ENCODE measurements at regions not wholly inside any gene's neighbourhood (a gene's known extent, or its start where the extent isn't known, plus 50 kb on each side); places are given as distances from the start of the nearest gene placed in this dataset.
"Not testable (repeated sequence)": the region's sequence is repeated elsewhere in the genome, so short reads cannot be mapped to it uniquely, and the experiment has no call there.

- Histone ChIP-seq H3K36me3 (no peaks in the 10 kb centered on the region), H3K4me3 (no peak overlapping the region), H3K4me1 (peaks cover 0 to 11% (median 7%) of the 10 kb centered on the region in 4 donors), H3K27me3 (no peaks in the 10 kb centered on the region), H3K9me3 (no peaks in the 10 kb centered on the region), H3K27ac (replicated peaks in 1 of 4) (no peak overlapping the region)
- no peak for DNase-seq (ENCODE audit: extremely low spot score)
- no peak for TF ChIP-seq POLR2A (IDR thresholded peaks at IDR 0.05; ENCODE audit: low read depth)
- TF ChIP-seq POLR2AphosphoS5 (IDR thresholded peaks at IDR 0.05) = no peak
- no peak for TF ChIP-seq EP300 (IDR thresholded peaks at IDR 0.05)
- no peak for TF ChIP-seq CTCF (IDR thresholded peaks at IDR 0.05)
- intact Hi-C loops (cut with DNase I) = no loop called here
Observed at GRCh38 chr9:107770716-107771115, 281.1 kb upstream of the KLF4 start.

DNA sequence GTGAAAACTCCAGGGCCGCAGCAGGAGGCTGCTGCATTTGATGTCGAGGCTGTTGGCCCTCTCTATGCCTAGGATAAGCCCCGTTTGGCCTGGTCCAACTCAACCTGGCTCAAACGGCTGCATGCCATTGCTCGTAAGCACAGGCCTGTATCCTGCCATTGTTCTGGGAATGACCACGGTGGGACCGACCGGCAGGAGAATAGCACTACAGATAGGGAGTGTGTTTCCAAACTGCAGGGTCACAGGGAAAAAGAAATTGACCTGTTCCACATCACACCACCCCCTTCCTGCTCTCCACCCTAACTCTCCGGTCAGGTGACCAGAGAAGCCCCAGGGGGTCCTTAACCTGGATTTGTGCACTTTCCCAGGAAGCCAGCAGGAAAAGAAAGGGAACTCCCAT lies 278.7 kb upstream of the KLF4 start:
- no peak for DNase-seq (ENCODE audit: extremely low spot score)
- no peaks in the 10 kb centered on the region for H3K36me3 ChIP-seq
- intact Hi-C loops (cut with DNase I) = no loop called here
- H3K4me3 ChIP-seq = no peak overlapping the region
- WGBS = 94% methylated on average over 6 of the region's 9 CpGs
- peaks cover 0 to 11% (median 7%) of the 10 kb centered on the region in 4 donors for H3K4me1 ChIP-seq
- no peaks in the 10 kb centered on the region for H3K9me3 ChIP-seq
- TF ChIP-seq EP300 (IDR thresholded peaks at IDR 0.05) = peak; percentile 4
- peak; percentile 60 to 66 for TF ChIP-seq POLR2AphosphoS5 (IDR thresholded peaks at IDR 0.05)
- no peak for TF ChIP-seq POLR2A (IDR thresholded peaks at IDR 0.05; ENCODE audit: low read depth)
- TF ChIP-seq CTCF (IDR thresholded peaks at IDR 0.05) = no peak
- H3K27me3 ChIP-seq = no peaks in the 10 kb centered on the region
- H3K27ac ChIP-seq (replicated peaks in 1 of 4) = peak overlapping the region; percentile 5 to 31 (median 6)

- no peak for TF ChIP-seq EP300 (IDR thresholded peaks at IDR 0.05)
- no peak for TF ChIP-seq POLR2AphosphoS5 (IDR thresholded peaks at IDR 0.05)
- TF ChIP-seq POLR2A (IDR thresholded peaks at IDR 0.05; ENCODE audit: low read depth) = no peak
- no peak for TF ChIP-seq CTCF (IDR thresholded peaks at IDR 0.05)
- DNase-seq (ENCODE audit: extremely low spot score) = no peak
- Histone ChIP-seq H3K36me3 (no peaks in the 10 kb centered on the region), H3K27ac (replicated peaks in 1 of 4) (peak overlapping the region; percentile 5 to 13 (median 6)), H3K4me3 (no peak overlapping the region), H3K27me3 (no peaks in the 10 kb centered on the region), H3K4me1 (peaks cover 0 to 11% (median 7%) of the 10 kb centered on the region in 4 donors), H3K9me3 (no peaks in the 10 kb centered on the region)
- intact Hi-C loops (cut with DNase I) = no loop called here
- 92% methylated on average over 4 of the region's 4 CpGs for WGBS
Observed at GRCh38 chr9:107767711-107768110, 278.1 kb upstream of the KLF4 start.

GRCh38 chr9:107763469-107763868 lies 273.9 kb upstream of the KLF4 start:
- intact Hi-C loops (cut with DNase I); H3K27me3 ChIP-seq; H3K36me3 ChIP-seq; H3K4me3 ChIP-seq; DNase-seq (ENCODE audit: extremely low spot score); H3K9me3 ChIP-seq; H3K27ac ChIP-seq (replicated peaks in 1 of 4): not testable (repeated sequence)
- 96% methylated on average over 2 of the region's 2 CpGs for WGBS
- peaks cover 0 to 13% (median 9%) of the 10 kb centered on the region in 4 donors for H3K4me1 ChIP-seq

DNA sequence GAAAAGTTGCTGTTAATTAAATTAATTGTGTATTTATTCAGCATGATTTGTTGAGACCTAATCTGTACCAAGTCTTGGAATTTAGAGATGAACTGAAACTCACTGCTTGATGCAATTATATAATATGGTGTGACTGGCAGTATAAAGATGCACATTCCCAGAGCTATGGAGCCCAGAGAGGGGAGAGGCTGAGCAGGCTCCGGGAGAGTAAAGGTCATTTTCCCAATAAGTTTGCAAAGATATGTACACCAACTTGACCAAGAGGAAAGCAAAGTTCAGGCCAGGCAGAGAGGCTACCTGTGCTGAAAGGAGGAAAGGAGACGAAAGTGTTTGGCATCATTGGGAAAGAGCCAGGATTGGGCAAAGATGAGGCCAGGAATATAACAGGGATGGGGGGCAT lies 271.7 kb upstream of the KLF4 start:
- intact Hi-C loops (cut with DNase I) = no loop called here
- no peak for TF ChIP-seq POLR2A (IDR thresholded peaks at IDR 0.05; ENCODE audit: low read depth)
- TF ChIP-seq EP300 (IDR thresholded peaks at IDR 0.05) = no peak
- no peak for TF ChIP-seq CTCF (IDR thresholded peaks at IDR 0.05)
- TF ChIP-seq POLR2AphosphoS5 (IDR thresholded peaks at IDR 0.05) = no peak
- no peaks in the 10 kb centered on the region for H3K36me3 ChIP-seq
- DNase-seq (ENCODE audit: extremely low spot score) = no peak
- H3K27me3 ChIP-seq = no peaks in the 10 kb centered on the region
- peaks cover 0 to 5% (median 0%) of the 10 kb centered on the region in 4 donors for H3K4me1 ChIP-seq
- H3K4me3 ChIP-seq = no peak overlapping the region
- peak overlapping the region in 2 of 4 donors; percentile 43 to 45 for H3K27ac ChIP-seq (replicated peaks in 1 of 4)
- WGBS = 97% methylated on average over 2 of the region's 2 CpGs
- no peaks in the 10 kb centered on the region for H3K9me3 ChIP-seq
